GM19240 (cell line): ENCODE measurements at regions not wholly inside any gene's neighbourhood (a gene's known extent, or its start where the extent isn't known, plus 50 kb on each side); places are given as distances from the start of the nearest gene placed in this dataset.
"Not testable (repeated sequence)": the region's sequence is repeated elsewhere in the genome, so short reads cannot be mapped to it uniquely, and the experiment has no call there.

Experiments
- DNase-seq: peaks from one replicate; pipeline ENCODE4 v3.0.0; 2011; ENCODE audit warnings: low spot score; ENCODE audit not compliant: insufficient read length

GRCh38 chr15:45867281-45867680, 232.5 kb downstream of the SQOR start:
- no peak for DNase-seq

- no peak for DNase-seq
Measured at GRCh38 chr15:45868109-45868691, 233.4 kb downstream of the SQOR start.

- no peak for DNase-seq
Measured at GRCh38 chr15:45869034-45869668, 234.3 kb downstream of the SQOR start.

GRCh38 chr15:45871121-45871855, 236.5 kb downstream of the SQOR start:
- DNase-seq = no peak

- DNase-seq = no peak
Measured at GRCh38 chr15:45873781-45874180, 239.0 kb downstream of the SQOR start.

GRCh38 chr15:45874566-45874965, 239.7 kb downstream of the SQOR start:
- not testable (repeated sequence) for DNase-seq

- no peak for DNase-seq
Measured at GRCh38 chr15:45884289-45884688, 249.5 kb downstream of the SQOR start.

GRCh38 chr15:45884755-45885445, 250.1 kb downstream of the SQOR start:
- no peak for DNase-seq

GRCh38 chr15:45885801-45886200, 251.0 kb downstream of the SQOR start:
- no peak for DNase-seq

- DNase-seq = no peak
Measured at GRCh38 chr15:45891766-45892165, 256.9 kb downstream of the SQOR start.

GRCh38 chr15:45892182-45892581, 257.4 kb downstream of the SQOR start:
- DNase-seq = no peak

GRCh38 chr15:45903283-45903682, 268.5 kb downstream of the SQOR start:
- DNase-seq = no peak

- no peak for DNase-seq
Measured at GRCh38 chr15:45904019-45904418, 269.2 kb downstream of the SQOR start.

GRCh38 chr15:45906230-45906629, 271.4 kb downstream of the SQOR start:
- DNase-seq = no peak

- no peak for DNase-seq
Measured at GRCh38 chr15:45910671-45911070, 275.8 kb downstream of the SQOR start.

GRCh38 chr15:45913451-45913850, 278.6 kb downstream of the SQOR start:
- DNase-seq = no peak

GRCh38 chr15:45914425-45914824, 279.6 kb downstream of the SQOR start:
- no peak for DNase-seq

GRCh38 chr15:45918839-45919238, 284.0 kb downstream of the SQOR start:
- DNase-seq = no peak

- no peak for DNase-seq
Measured at GRCh38 chr15:45919806-45920205, 285.0 kb downstream of the SQOR start.

- DNase-seq = no peak
Measured at GRCh38 chr15:45921376-45921775, 286.5 kb downstream of the SQOR start.

- no peak for DNase-seq
Measured at GRCh38 chr15:45921978-45922377, 287.1 kb downstream of the SQOR start.

GRCh38 chr15:45941367-45941766, 306.5 kb downstream of the SQOR start:
- DNase-seq = no peak
